GM21529 (cell line): ENCODE measurements at regions not wholly inside any gene's neighbourhood (a gene's known extent, or its start where the extent isn't known, plus 50 kb on each side); places are given as distances from the start of the nearest gene placed in this dataset.
"Not testable (repeated sequence)": the region's sequence is repeated elsewhere in the genome, so short reads cannot be mapped to it uniquely, and the experiment has no call there.

Source experiments
- ATAC-seq: cut with Tn5 transposase; IDR thresholded peaks from one replicate; pipeline ENCODE4 v1.9.1; 2021; ENCODE audit not compliant: unreplicated experiment

DNA sequence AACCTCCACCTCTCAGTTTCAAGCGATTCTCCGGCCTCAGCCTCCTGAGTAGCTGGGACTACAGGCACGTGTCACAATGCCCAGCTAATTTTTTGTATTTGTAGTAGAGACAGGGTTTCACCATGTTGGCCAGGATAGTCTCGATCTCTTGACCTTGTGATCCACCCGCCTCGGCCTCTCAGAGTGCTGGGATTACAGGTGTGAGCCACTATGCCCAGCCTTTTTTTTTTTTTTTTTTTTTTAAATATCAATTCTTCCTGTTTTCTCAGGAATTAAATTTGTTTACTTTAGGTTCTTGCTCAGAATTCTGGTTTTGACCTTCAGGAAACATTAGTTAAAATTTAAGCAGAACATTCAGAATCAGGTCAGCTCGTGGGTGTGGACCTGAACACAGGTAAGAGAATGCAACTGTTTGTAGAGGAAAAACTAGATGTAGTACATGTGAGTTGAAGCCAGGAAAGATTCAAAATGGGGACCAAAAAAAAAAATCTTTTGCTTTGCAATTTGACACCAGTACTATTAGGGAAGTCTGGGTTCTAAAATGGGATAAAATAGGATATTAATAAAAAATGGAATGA lies 65.5 kb upstream of the ERV3-1 start:
- ATAC-seq = not testable (repeated sequence)

DNA sequence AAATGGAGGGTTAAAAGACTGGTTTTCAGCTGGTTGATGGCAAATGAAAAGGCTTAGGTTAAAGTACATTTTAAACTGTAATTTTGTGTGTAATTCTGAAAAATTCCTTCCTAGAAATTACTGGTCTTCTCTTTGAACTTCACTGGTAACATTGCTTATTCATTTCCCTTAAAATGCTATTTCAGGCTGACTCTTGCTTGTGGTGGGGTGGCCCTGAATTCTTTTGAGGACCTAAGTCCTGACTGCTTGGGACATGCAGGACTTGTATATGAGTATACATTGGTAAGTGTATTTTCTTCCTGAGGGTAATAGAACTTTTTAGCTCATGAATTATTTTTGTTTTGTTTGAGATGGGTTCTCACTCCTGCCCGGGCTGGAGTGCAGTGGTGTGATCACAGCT lies 63.0 kb upstream of the ERV3-1 start:
- not testable (repeated sequence) for ATAC-seq

- not testable (repeated sequence) for ATAC-seq
Observed at GRCh38 chr7:65062566-65062965, 56.1 kb upstream of the ERV3-1 start.

DNA sequence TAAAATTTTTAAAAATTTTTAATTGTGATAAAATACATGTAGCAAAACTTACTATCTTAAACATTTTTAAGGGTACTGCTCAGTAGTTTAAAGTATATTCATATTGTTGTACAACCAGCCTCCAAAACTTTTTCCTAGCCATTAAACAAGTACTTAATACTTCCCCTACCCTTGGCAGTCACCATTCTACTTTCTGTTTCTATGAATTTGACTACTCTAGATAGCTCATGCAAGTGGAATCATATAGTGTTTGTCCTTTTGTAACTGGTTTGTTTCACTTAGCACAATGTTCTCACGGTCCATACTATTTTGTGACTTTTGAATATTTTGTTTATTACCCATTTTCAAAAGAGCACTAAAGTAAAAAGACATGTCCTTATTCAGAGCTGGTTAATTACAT lies 52.8 kb upstream of the ERV3-1 start:
- not testable (repeated sequence) for ATAC-seq
